ENCODE measurements at regions not wholly inside any gene's neighbourhood (a gene's known extent, or its start where the extent isn't known, plus 50 kb on each side); places are given as distances from the start of the nearest gene placed in this dataset.

GRCh38 chr2:65625982-65626381 lies 193.6 kb upstream of the SPRED2 start:
- H3K4me3 ChIP-seq (ENCODE audit: low read depth, low read length, poor library complexity, severe bottlenecking) = no peak overlapping the region
- intact Hi-C loops (cut with micrococcal nuclease; ENCODE audit: unreplicated experiment) = no loop called here
- no peak overlapping the region for H3K27ac ChIP-seq (ENCODE audit: low read depth, low read length, poor library complexity, severe bottlenecking)
- H3K4me1 ChIP-seq (ENCODE audit: insufficient read depth, low read length, poor library complexity, severe bottlenecking) = peaks cover 2% of the 10 kb centered on the region
- no peak for TF ChIP-seq CTCF (conservative IDR thresholded peaks at IDR 0.05; ENCODE audit: low read depth, low read length)
- no peak for TF ChIP-seq EZH2 (IDR thresholded peaks at IDR 0.05; ENCODE audit: borderline replicate concordance, low read depth, low read length, poor library complexity, severe bottlenecking)
- DNase-seq (ENCODE audit: low spot score) = no peak
- BruUV-seq (replicated peaks) = no TSS peak
- ChIA-PET CTCF (no interaction called here), POLR2A (ENCODE audit: low non-redundant PET) (no interaction called here)
- H3K36me3 ChIP-seq (ENCODE audit: insufficient read depth, low read length, poor library complexity, severe bottlenecking) = no peaks in the 10 kb centered on the region
- H3K9me3 ChIP-seq (ENCODE audit: low read depth, low read length, poor library complexity, severe bottlenecking) = peaks cover 6% of the 10 kb centered on the region
- H3K27me3 ChIP-seq (replicated peaks; ENCODE audit: insufficient read depth, low read depth, low read length, poor library complexity) = no peaks in the 10 kb centered on the region

GRCh38 chr2:65622951-65623535 lies 190.6 kb upstream of the SPRED2 start:
- BruUV-seq (replicated peaks) = no TSS peak
- H3K9me3 ChIP-seq (ENCODE audit: low read depth, low read length, poor library complexity, severe bottlenecking) = peaks cover 3% of the 10 kb centered on the region
- no peak for DNase-seq (ENCODE audit: low spot score)
- ChIA-PET CTCF (no interaction called here), POLR2A (ENCODE audit: low non-redundant PET) (no interaction called here)
- intact Hi-C loops (cut with micrococcal nuclease; ENCODE audit: unreplicated experiment) = no loop called here
- H3K27me3 ChIP-seq (replicated peaks; ENCODE audit: insufficient read depth, low read depth, low read length, poor library complexity) = no peaks in the 10 kb centered on the region
- no peak overlapping the region for H3K4me3 ChIP-seq (ENCODE audit: low read depth, low read length, poor library complexity, severe bottlenecking)
- TF ChIP-seq CTCF (conservative IDR thresholded peaks at IDR 0.05; ENCODE audit: low read depth, low read length) = no peak
- TF ChIP-seq EZH2 (IDR thresholded peaks at IDR 0.05; ENCODE audit: borderline replicate concordance, low read depth, low read length, poor library complexity, severe bottlenecking) = no peak
- no peak overlapping the region for H3K27ac ChIP-seq (ENCODE audit: low read depth, low read length, poor library complexity, severe bottlenecking)
- H3K36me3 ChIP-seq (ENCODE audit: insufficient read depth, low read length, poor library complexity, severe bottlenecking) = no peaks in the 10 kb centered on the region
- H3K4me1 ChIP-seq (ENCODE audit: insufficient read depth, low read length, poor library complexity, severe bottlenecking) = peaks cover 7% of the 10 kb centered on the region

GRCh38 chr2:65622499-65622898 lies 190.1 kb upstream of the SPRED2 start:
- POLR2A ChIA-PET (ENCODE audit: low non-redundant PET) = no interaction called here
- CTCF ChIA-PET = no interaction called here

More at GRCh38 chr2:65622499-65622898, 190.1 kb upstream of the SPRED2 start:
- no peak overlapping the region for H3K27ac ChIP-seq (ENCODE audit: low read depth, low read length, poor library complexity, severe bottlenecking)
- no peak overlapping the region for H3K4me3 ChIP-seq (ENCODE audit: low read depth, low read length, poor library complexity, severe bottlenecking)
- H3K4me1 ChIP-seq (ENCODE audit: insufficient read depth, low read length, poor library complexity, severe bottlenecking) = peaks cover 9% of the 10 kb centered on the region
- intact Hi-C loops (cut with micrococcal nuclease; ENCODE audit: unreplicated experiment) = no loop called here
- no peak for TF ChIP-seq CTCF (conservative IDR thresholded peaks at IDR 0.05; ENCODE audit: low read depth, low read length)
- no TSS peak for BruUV-seq (replicated peaks)
- no peaks in the 10 kb centered on the region for H3K9me3 ChIP-seq (ENCODE audit: low read depth, low read length, poor library complexity, severe bottlenecking)
- DNase-seq (ENCODE audit: low spot score) = no peak
- no peaks in the 10 kb centered on the region for H3K27me3 ChIP-seq (replicated peaks; ENCODE audit: insufficient read depth, low read depth, low read length, poor library complexity)
- H3K36me3 ChIP-seq (ENCODE audit: insufficient read depth, low read length, poor library complexity, severe bottlenecking) = no peaks in the 10 kb centered on the region
